Memory B cell (primary cell): ENCODE measurements at regions not wholly inside any gene's neighbourhood (a gene's known extent, or its start where the extent isn't known, plus 50 kb on each side); places are given as distances from the start of the nearest gene placed in this dataset.

ENCODE experiments used
- ATAC-seq: fragments of 150-1000 bp; cut with Tn5 transposase; 2 replicates; pipeline ENCODE4 v1.10.0; 2021; ENCODE audit warnings: low read depth, mild to moderate bottlenecking, moderate library complexity
- DNase-seq, 2 donors: peaks; one replicate each; pipeline ENCODE4 v3.0.0; 2022; ENCODE audit warnings: low spot score in 2 of 2
- H3K27ac Mint-ChIP-seq: one replicate; pipeline ENCODE4 v1.8.0; 2022; ENCODE audit warnings: mild to moderate bottlenecking, moderate library complexity, mixed read lengths
- H3K27me3 Mint-ChIP-seq: one replicate; pipeline ENCODE4 v1.8.0; 2022; ENCODE audit warnings: mixed read lengths
- H3K36me3 Mint-ChIP-seq: one replicate; pipeline ENCODE4 v1.8.0; 2022; ENCODE audit warnings: mild to moderate bottlenecking, mixed read lengths
- H3K4me1 Mint-ChIP-seq: one replicate; pipeline ENCODE4 v1.8.0; 2022; ENCODE audit warnings: mixed read lengths
- H3K4me3 Mint-ChIP-seq: one replicate; pipeline ENCODE4 v1.8.0; 2022; ENCODE audit warnings: mild to moderate bottlenecking, moderate library complexity, mixed read lengths
- H3K9me3 Mint-ChIP-seq: one replicate; pipeline ENCODE4 v1.8.0; 2022; ENCODE audit warnings: mixed read lengths

DNA sequence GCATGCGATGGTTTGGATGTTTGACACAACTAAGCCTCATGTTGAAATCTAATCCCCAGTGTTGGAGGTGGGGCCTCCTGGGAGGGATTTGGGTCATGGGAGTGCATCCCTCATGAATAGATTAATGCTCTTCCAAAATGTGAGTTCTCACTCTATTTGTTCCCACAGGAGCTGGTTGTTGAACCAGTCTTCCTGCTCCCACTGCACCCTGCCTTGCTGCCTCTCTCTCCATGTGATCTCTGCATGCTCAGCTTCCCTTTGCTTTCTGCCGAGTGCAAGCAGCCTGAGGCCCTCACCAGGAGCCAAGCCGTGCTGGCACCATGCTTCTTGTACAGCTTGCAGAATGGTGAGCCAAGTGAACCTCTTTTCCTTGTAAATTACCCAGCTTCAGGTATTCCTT lies 206.8 kb downstream of the VAPA start:
- Mint-ChIP-seq H3K9me3 (peaks cover 3% of the 10 kb centered on the region), H3K36me3 (no peaks in the 10 kb centered on the region), H3K27ac (no peak overlapping the region), H3K4me3 (no peak overlapping the region), H3K27me3 (no peaks in the 10 kb centered on the region), H3K4me1 (peaks cover 6% of the 10 kb centered on the region)
- ATAC-seq (no peak), DNase-seq (no peak)

DNA sequence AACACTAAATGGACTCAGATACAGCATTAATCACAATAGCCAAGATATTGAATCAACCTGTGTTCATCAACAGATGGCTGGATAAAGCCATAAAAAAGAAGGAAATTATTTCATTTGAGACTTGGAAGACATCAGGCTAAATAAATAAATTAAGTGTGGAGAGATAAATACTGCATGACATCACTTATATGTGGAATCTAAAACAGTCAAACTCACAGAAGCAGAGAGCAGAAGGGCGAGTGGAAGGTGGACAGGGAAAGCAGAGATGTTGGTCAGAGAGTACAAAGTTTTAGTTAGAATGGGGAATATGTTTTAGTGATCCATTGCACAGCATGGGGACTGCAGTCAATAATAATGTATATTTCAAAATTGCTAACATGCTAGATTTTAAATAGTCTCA lies 207.2 kb downstream of the VAPA start:
- Mint-ChIP-seq H3K36me3 (no peaks in the 10 kb centered on the region), H3K27me3 (no peaks in the 10 kb centered on the region), H3K27ac (no peak overlapping the region), H3K9me3 (peaks cover 3% of the 10 kb centered on the region), H3K4me1 (peaks cover 6% of the 10 kb centered on the region), H3K4me3 (no peak overlapping the region)
- ATAC-seq (no peak), DNase-seq (no peak)

DNA sequence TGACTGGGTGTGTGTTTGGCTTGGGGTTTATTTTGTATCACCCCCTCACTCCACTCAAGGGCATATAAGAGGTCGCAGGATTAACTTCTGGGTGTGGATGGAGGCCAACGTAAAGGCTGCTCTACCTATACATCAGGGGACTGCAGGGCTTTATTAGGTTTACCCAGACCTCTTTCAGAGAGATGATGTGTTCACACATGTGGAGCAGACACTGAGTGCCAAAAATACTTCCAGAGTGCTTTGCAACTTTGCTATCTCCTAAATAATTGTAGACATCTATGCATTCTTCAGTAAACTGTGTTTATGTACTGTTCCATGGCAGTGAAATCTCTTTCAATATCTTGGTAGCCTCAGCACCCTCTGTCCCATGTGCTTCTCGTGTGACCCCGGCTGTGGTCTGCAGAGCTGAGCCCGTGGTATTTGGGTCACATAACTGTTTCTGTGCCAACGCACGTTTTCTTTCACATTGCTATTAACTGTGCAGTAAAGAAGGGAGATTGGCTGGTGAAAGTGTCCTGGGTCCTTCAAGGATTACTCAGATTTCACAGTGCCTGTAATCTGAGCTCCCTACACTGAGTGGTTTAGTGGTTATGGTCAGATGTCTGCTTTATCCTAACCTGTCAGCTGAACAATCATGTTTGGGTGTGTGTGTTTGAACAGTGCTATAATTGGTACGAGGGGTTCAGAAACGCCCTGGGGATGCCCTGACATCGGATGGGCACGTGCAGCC lies 208.1 kb downstream of the VAPA start:
- Mint-ChIP-seq H3K9me3 (peaks cover 3% of the 10 kb centered on the region), H3K36me3 (no peaks in the 10 kb centered on the region), H3K4me3 (no peak overlapping the region), H3K27me3 (no peaks in the 10 kb centered on the region), H3K4me1 (peaks cover 6% of the 10 kb centered on the region), H3K27ac (no peak overlapping the region)
- no peak for ATAC-seq
- no peak for DNase-seq

DNA sequence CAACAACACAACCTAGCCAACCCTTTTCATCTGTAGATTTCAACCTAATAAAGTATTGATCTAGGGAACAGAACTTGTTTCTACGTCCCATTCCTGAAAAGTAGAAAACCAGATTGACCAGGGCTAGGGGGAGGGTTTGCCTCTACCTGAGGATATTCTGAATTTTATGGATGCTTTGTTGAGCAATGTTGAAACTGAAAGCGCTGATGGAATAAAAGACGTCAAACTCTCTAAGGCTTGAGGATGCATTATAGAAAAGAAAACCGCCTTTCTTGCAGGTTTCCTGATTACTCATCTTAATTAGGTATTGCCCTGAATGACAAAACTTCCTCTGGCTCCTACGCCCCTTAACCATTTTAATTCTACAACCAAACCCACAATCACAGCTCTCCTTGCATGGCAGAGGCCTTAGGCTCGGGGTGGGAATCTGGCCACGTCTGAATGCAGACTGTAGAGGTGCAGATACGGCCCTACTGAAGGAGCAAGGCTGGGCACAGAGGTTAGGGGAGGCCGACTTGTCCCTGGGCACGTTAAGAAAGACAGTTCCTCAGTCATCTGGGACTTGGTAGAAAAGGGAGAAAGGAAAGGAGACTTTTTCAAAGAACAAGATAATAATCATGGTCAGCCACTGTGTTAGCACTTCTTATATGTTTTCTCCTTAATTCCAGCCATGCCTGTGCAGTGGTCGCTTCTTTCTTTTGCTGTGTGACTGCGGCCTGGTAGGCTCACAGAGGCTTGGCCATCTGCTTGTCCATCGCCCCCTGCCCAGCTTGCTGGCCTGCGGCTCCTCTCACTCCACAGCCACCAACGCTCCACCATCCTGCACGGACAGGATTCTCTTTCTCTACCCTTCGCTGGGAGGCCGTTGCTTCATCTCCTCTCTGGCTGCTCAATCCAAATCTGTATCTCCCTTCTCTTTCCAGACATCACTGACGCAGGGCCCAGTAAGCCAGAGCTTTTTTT lies 209.5 kb downstream of the VAPA start:
- Mint-ChIP-seq H3K4me1 (peaks cover 6% of the 10 kb centered on the region), H3K9me3 (peaks cover 3% of the 10 kb centered on the region), H3K27ac (no peak overlapping the region), H3K27me3 (no peaks in the 10 kb centered on the region), H3K4me3 (no peak overlapping the region), H3K36me3 (no peaks in the 10 kb centered on the region)
- DNase-seq (no peak), ATAC-seq (no peak)

DNA sequence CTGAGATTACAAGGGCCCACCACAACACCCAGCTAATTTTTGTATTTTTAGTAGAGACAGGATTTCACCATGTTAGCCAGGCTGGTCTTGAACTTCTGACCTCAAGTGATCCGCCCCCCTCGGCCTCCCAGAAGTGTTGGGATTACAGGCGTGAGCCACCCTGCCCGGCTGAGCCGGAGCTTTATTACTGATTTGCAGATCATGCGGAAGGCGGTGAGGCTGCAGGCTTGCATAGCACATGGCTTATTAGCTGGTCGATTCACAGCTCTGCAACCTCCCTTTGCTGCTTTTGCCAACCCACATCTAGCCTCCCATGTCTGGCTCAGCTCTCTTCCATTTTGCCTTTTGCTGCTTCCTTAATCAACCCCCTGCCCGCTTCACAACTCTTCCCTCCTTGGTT lies 210.3 kb downstream of the VAPA start:
- Mint-ChIP-seq H3K27ac (no peak overlapping the region), H3K27me3 (peaks cover 1% of the 10 kb centered on the region), H3K9me3 (no peaks in the 10 kb centered on the region), H3K36me3 (no peaks in the 10 kb centered on the region), H3K4me1 (peaks cover 6% of the 10 kb centered on the region), H3K4me3 (no peak overlapping the region)
- ATAC-seq (no peak), DNase-seq (no peak)

DNA sequence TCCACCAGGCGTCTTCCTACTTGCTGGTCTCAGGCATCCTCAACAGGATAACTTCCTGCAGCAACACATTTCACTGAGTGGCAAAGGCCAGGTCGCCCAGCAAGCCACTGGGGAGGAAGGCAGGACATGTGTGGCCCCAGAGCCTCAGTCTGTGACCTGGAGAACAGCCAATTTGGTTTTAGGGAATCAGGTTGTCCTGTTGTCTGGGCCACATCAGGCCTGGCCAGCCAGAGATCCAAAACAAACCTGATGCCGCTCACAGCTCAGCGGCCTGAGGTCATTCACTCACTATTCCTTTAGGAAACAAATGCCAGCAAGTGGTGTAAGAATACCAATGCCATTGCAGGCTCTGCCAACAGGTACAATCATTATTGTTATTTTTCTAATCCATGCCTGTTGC lies 210.7 kb downstream of the VAPA start:
- no peak overlapping the region for H3K27ac Mint-ChIP-seq
- DNase-seq (no peak), ATAC-seq (no peak)
- H3K27me3 Mint-ChIP-seq: peaks cover 1% of the 10 kb centered on the region
- no peak overlapping the region for H3K4me3 Mint-ChIP-seq
- H3K4me1 Mint-ChIP-seq: peaks cover 6% of the 10 kb centered on the region
- H3K36me3 Mint-ChIP-seq: no peaks in the 10 kb centered on the region
- H3K9me3 Mint-ChIP-seq: no peaks in the 10 kb centered on the region

DNA sequence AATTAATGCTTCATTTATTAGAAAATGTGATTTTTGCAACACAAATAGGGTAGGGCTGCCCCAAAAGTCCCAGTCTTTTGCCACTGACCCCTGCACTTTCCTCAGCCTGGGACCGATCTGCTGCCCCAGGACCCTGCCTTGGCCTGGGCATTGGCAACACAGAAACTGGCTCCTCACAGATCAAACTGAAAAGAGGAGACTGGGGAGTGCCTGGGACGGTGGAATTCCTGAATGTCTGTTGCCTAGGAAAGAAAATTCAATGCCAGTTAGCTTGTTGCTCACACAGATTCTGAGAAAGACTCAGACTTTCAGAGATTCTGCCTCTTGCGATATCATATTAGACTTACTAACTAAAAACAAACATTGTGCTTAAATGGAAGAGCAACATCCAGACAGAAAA lies 211.2 kb downstream of the VAPA start:
- Mint-ChIP-seq H3K36me3 (no peaks in the 10 kb centered on the region), H3K27me3 (peaks cover 1% of the 10 kb centered on the region), H3K9me3 (no peaks in the 10 kb centered on the region), H3K27ac (no peak overlapping the region), H3K4me3 (no peak overlapping the region), H3K4me1 (peaks cover 6% of the 10 kb centered on the region)
- ATAC-seq (no peak), DNase-seq (no peak)

DNA sequence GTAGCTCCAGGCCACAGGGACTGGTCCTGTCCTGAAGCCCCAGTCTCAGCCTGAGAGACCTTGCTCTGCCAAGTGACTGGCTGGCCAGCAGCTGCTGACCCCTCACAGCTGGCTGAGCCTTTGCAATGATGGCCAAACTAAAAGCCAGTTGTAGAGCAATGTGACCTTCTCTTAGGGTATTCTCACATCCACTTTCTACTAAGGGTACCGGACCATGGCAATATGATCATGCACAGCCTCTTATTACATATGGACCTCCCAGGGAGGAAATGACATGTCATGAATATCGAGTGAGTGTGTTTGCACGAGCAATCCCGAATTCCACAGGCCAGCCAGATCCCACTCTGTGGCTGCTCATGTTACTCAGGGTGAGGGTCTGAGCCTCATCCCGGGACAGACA lies 213.9 kb downstream of the VAPA start:
- Mint-ChIP-seq H3K4me3 (no peak overlapping the region), H3K27ac (no peak overlapping the region), H3K27me3 (peaks cover 5% of the 10 kb centered on the region), H3K9me3 (no peaks in the 10 kb centered on the region), H3K4me1 (peaks cover 6% of the 10 kb centered on the region), H3K36me3 (no peaks in the 10 kb centered on the region)
- DNase-seq: no peak
- ATAC-seq: no peak

DNA sequence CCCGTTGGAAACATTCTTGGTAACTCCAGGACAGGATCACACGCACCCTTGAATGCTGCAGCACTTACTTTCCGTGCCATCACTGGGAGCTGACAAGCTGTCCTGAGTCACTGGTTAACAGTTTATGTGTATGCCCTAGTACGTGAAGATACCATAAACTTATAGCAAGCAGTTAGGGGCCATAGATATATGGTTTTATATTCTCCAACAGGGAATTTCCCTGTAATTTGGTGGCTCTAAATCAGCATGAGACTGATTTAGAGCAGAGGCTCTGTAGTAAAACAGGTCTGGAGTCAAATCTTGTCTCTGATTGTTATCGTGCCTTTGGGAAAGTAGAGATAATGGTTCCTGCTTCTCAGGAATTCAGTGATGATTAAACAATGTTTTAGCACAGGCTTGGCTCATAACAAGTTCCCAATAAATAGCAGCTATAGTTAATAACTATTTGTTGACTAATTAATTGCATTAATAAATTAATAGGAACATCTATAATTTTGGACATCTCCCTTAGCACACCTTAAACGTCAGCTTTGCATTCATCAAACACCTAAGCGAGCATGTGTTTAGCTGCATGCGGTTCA lies 215.2 kb downstream of the VAPA start:
- DNase-seq (no peak), ATAC-seq (no peak)
- Mint-ChIP-seq H3K9me3 (no peaks in the 10 kb centered on the region), H3K4me3 (no peak overlapping the region), H3K36me3 (no peaks in the 10 kb centered on the region), H3K27ac (no peak overlapping the region), H3K4me1 (no peaks in the 10 kb centered on the region), H3K27me3 (peaks cover 5% of the 10 kb centered on the region)

DNA sequence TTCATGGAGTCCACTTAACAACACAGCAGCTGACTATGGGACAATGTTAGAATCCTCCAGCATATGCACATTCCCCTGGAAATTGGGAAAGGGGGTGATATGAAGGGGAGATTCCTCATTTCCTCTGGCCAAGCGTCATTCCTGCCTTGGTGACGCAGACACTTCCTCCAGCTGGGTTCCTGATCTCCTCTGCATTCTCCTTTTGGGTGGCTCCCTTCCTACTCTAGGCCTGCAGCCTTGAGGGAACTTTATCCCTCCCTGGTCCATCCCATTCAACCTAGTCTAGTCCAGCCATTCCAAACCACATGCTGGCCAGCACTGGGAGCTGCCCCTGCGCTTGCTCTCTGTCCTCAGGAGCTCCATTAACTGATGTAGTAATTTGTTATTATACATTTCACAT lies 216.8 kb downstream of the VAPA start:
- H3K4me1 Mint-ChIP-seq: no peaks in the 10 kb centered on the region
- peaks cover 9% of the 10 kb centered on the region for H3K27me3 Mint-ChIP-seq
- no peaks in the 10 kb centered on the region for H3K9me3 Mint-ChIP-seq
- H3K27ac Mint-ChIP-seq: no peak overlapping the region
- no peaks in the 10 kb centered on the region for H3K36me3 Mint-ChIP-seq
- ATAC-seq (no peak), DNase-seq (no peak)
- no peak overlapping the region for H3K4me3 Mint-ChIP-seq

DNA sequence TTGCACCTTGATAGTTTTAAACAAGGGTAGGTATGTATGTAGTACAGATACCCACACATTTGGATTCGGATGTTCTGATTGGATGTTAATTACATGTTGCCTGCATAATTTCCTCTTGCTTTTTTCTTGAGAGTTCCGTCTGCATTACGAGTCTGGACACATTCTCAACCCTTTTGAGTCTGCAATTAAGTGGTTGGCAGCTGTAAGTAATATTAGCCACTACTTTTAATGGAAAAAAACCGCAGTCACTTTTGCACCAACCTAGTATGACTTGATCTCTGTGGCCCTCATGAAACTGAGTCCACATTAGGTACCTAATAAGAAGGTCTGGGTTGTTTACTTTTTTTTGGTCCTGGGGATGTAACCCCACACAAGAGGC lies 217.3 kb downstream of the VAPA start:
- Mint-ChIP-seq H3K27me3 (peaks cover 9% of the 10 kb centered on the region), H3K36me3 (no peaks in the 10 kb centered on the region), H3K9me3 (no peaks in the 10 kb centered on the region), H3K4me1 (no peaks in the 10 kb centered on the region), H3K4me3 (no peak overlapping the region), H3K27ac (no peak overlapping the region)
- DNase-seq (no peak), ATAC-seq (no peak)

DNA sequence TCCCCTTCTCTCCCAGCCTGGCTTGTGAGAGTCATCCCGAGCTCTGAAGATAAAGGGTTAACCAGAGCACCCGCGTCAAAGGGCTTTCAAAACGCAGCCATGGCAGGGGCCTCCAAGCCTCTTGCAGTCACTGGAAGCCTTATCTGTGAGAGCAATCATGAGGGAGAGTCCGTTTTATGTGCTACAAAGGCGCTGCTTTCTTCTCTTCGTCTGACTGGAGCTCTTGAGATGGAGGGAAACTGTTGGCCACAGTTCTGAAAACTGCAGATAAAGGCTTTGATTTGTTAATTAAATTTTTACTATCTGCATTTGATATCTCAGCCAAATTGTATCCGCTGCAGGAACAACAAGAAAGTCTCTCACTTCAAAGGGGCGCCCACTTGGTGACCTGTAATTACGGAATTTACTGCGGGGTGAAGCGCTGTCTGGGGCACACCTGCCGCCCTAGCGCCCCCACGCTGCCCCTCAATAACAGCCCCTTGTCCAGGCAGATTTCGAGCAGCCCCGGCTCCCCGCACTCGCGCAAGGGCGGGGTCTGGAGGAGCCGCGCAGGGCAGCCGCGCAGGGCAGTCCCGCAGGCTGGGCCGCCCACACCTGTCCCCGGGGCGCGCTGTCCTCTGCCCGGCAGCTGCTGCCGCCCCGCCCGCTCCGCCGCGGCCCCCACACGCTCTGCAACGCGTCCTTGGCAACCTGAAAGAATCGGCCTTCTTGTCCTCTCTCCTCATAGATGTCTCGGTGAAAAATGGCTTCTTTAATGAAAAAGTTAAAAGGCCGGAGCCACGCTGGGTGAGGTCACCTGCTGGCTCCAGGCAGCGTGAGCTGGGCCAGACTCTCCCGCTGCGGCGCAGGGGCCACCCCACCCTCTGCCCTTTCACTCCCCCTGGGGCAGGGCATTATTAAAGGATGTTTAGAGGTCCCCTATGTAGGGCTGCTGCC lies 217.9 kb downstream of the VAPA start:
- Mint-ChIP-seq H3K9me3 (no peaks in the 10 kb centered on the region), H3K36me3 (no peaks in the 10 kb centered on the region), H3K27me3 (peaks cover 10% of the 10 kb centered on the region), H3K4me1 (no peaks in the 10 kb centered on the region), H3K27ac (no peak overlapping the region), H3K4me3 (peak overlapping the region; percentile 21)
- no peak for DNase-seq
- ATAC-seq: no peak

DNA sequence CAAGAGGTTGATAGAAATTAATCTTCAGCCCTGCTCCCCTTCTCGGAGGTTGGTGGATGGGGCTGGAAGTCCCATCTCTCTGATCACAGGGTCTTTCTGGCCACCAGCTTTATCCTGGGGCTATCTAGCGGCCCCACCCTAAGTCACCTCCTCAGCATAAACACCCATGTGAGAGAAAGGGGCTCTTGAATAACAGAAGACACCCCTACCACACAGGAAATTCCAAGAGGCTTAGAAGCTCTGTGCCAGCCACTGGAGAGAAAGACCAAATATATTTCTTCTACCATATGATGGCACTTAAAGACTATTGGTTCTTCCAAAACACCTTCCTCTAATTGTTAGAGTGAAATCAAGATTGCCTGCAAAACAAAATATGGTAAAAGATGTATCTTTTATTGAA lies 219.7 kb downstream of the VAPA start:
- H3K9me3 Mint-ChIP-seq: no peaks in the 10 kb centered on the region
- no peak overlapping the region for H3K27ac Mint-ChIP-seq
- ATAC-seq: no peak
- no peaks in the 10 kb centered on the region for H3K4me1 Mint-ChIP-seq
- no peak for DNase-seq
- peaks cover 10% of the 10 kb centered on the region for H3K27me3 Mint-ChIP-seq
- no peaks in the 10 kb centered on the region for H3K36me3 Mint-ChIP-seq
- H3K4me3 Mint-ChIP-seq: no peak overlapping the region
